Erythroblast (primary cell): ENCODE measurements at regions not wholly inside any gene's neighbourhood (a gene's known extent, or its start where the extent isn't known, plus 50 kb on each side); places are given as distances from the start of the nearest gene placed in this dataset.

Source experiments
- GATA1 ChIP-seq: IDR thresholded peaks from 2 replicates; pipeline ENCODE4 v1.6.1; 2011; ENCODE audit warnings: low read depth, mild to moderate bottlenecking, control low read depth, low read length, moderate library complexity
- POLR2A ChIP-seq: IDR thresholded peaks from 2 replicates; pipeline ENCODE4 v1.6.1; 2011; ENCODE audit warnings: mild to moderate bottlenecking, low read length

DNA sequence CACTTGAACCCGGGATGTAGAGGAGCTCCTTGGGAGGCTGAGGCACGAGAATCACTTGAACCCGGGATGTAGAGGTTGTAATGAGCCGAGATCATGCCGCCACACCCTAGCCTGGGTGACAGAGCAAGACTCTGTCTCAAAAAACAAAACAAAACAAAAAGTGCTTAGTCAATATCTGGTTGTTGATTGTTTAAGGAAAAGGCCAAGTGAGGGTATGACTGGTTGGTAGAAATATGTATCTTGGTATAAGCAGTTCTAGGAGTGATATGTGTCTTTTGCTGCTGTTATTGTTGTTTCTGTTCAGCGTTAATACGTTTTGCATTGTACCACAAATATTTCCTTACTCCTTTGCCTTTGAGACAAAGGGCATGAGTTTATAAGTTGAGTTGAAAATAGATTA lies 210.7 kb upstream of the DMRT1 start:
- no peak for TF ChIP-seq POLR2A
- no peak for TF ChIP-seq GATA1
